Right atrium auricular region (tissue), 2 donors: ENCODE measurements at regions not wholly inside any gene's neighbourhood (a gene's known extent, or its start where the extent isn't known, plus 50 kb on each side); places are given as distances from the start of the nearest gene placed in this dataset.

Source experiments
- DNase-seq: peaks from one replicate; pipeline ENCODE4 v3.0.0-alpha.2; 2019; ENCODE audit warnings: low spot score
- H3K27ac ChIP-seq, 2 donors: fragments of 200-600 bp; sonication (generic); 1 replicate in 1 of 2; 2 replicates in 1 of 2; pipeline ENCODE4 v1.5.1; 2016 to 2019
- H3K27me3 ChIP-seq, 2 donors: fragments of 200-600 bp; sonication (generic); one replicate each; pipeline versions ENCODE4 v1.5.1 to v1.6.0; 2017 to 2019
- H3K36me3 ChIP-seq: fragments of 200-600 bp; sonication (generic); one replicate; pipeline ENCODE4 v1.5.1; 2016
- H3K4me1 ChIP-seq, 2 donors: fragments of 200-600 bp; sonication (generic); one replicate each; pipeline versions ENCODE4 v1.5.1 to v1.6.0; 2017 to 2019
- H3K4me3 ChIP-seq, 2 donors: fragments of 200-600 bp; sonication (generic); 1 replicate in 1 of 2; 2 replicates in 1 of 2; pipeline ENCODE4 v1.5.1; 2017 to 2019; ENCODE audit warnings: mild to moderate bottlenecking in 1 of 2, moderate library complexity in 1 of 2
- H3K9me3 ChIP-seq, 2 donors: fragments of 200-600 bp; sonication (generic); one replicate each; pipeline ENCODE4 v1.5.1; 2019
- CTCF ChIP-seq, 2 donors: fragments of 200-600 bp; sonication (generic); IDR thresholded peaks; one replicate each; pipeline ENCODE4 v1.5.1; 2019; ENCODE audit warnings: antibody characterized with exemption in 2 of 2

- no peaks in the 10 kb centered on the region for H3K4me1 ChIP-seq
- H3K36me3 ChIP-seq = no peaks in the 10 kb centered on the region
- H3K4me3 ChIP-seq = no peak overlapping the region
- no peaks in the 10 kb centered on the region for H3K9me3 ChIP-seq
- TF ChIP-seq CTCF (IDR thresholded peaks at IDR 0.05) = no peak
- no peak for DNase-seq
- no peak overlapping the region for H3K27ac ChIP-seq
- H3K27me3 ChIP-seq = no peaks in the 10 kb centered on the region
These were observed 55.3 kb upstream of the NRBF2 start for GRCh38 chr10:63077800-63078199.

- Histone ChIP-seq H3K36me3 (no peaks in the 10 kb centered on the region), H3K4me1 (no peaks in the 10 kb centered on the region), H3K4me3 (no peak overlapping the region), H3K27me3 (no peaks in the 10 kb centered on the region), H3K27ac (no peak overlapping the region), H3K9me3 (no peaks in the 10 kb centered on the region)
- no peak for DNase-seq
- no peak for TF ChIP-seq CTCF (IDR thresholded peaks at IDR 0.05)
These were observed 60.2 kb upstream of the NRBF2 start for GRCh38 chr10:63072951-63073350.

- TF ChIP-seq CTCF (IDR thresholded peaks at IDR 0.05) = no peak
These were observed 62.0 kb upstream of the NRBF2 start for GRCh38 chr10:63071145-63071544.

GRCh38 chr10:63069318-63069717 is 63.8 kb upstream of the NRBF2 start:
- H3K9me3 ChIP-seq = no peaks in the 10 kb centered on the region
- no peaks in the 10 kb centered on the region for H3K4me1 ChIP-seq
- no peaks in the 10 kb centered on the region for H3K27me3 ChIP-seq
- no peak overlapping the region for H3K27ac ChIP-seq
- no peak for DNase-seq
- no peak overlapping the region for H3K4me3 ChIP-seq
- no peak for TF ChIP-seq CTCF (IDR thresholded peaks at IDR 0.05)
- no peaks in the 10 kb centered on the region for H3K36me3 ChIP-seq

More at GRCh38 chr10:63071145-63071544, 62.0 kb upstream of the NRBF2 start:
- Histone ChIP-seq H3K9me3 (no peaks in the 10 kb centered on the region), H3K4me1 (no peaks in the 10 kb centered on the region), H3K27me3 (no peaks in the 10 kb centered on the region), H3K36me3 (no peaks in the 10 kb centered on the region), H3K27ac (no peak overlapping the region), H3K4me3 (no peak overlapping the region)
- DNase-seq = no peak

GRCh38 chr10:63068246-63068645 is 64.9 kb upstream of the NRBF2 start:
- no peak overlapping the region for H3K4me3 ChIP-seq
- no peak overlapping the region for H3K27ac ChIP-seq
- H3K4me1 ChIP-seq = no peaks in the 10 kb centered on the region
- TF ChIP-seq CTCF (IDR thresholded peaks at IDR 0.05) = no peak
- no peaks in the 10 kb centered on the region for H3K27me3 ChIP-seq
- H3K9me3 ChIP-seq = no peaks in the 10 kb centered on the region
- DNase-seq = no peak
- H3K36me3 ChIP-seq = no peaks in the 10 kb centered on the region

GRCh38 chr10:63066606-63067005 is 66.5 kb upstream of the NRBF2 start:
- no peaks in the 10 kb centered on the region for H3K4me1 ChIP-seq
- no peaks in the 10 kb centered on the region for H3K27me3 ChIP-seq
- no peak overlapping the region for H3K4me3 ChIP-seq
- TF ChIP-seq CTCF (IDR thresholded peaks at IDR 0.05) = no peak
- H3K9me3 ChIP-seq = no peaks in the 10 kb centered on the region
- DNase-seq = no peak
- no peak overlapping the region for H3K27ac ChIP-seq
- H3K36me3 ChIP-seq = no peaks in the 10 kb centered on the region
